ENCODE measurements at regions not wholly inside any gene's neighbourhood (a gene's known extent, or its start where the extent isn't known, plus 50 kb on each side); places are given as distances from the start of the nearest gene placed in this dataset.

DNA sequence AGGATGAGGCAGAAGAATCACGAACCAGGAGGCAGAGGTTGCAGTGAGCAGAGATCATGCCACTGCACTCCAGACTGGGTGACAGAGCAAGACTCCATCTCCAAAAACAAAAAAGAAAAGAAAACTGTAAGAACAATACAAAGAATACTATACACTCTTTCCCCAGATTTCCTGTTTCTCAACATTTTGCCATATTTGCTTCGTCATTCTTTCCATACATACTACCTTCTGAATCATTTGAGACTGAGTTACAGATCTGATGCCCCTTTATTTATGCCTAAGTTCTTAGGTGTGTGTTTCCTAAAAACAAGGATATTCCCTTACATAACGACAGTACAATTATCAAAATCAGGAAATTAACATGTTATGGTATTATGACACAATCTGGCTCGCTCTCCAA is 168.4 kb upstream of the CELF2 start:
- TF ChIP-seq ZC3H10 (CRISPR knock-in tag; IDR thresholded peaks at IDR 0.05) = no peak
- no peak for TF ChIP-seq ISL1 (CRISPR knock-in tag; IDR thresholded peaks at IDR 0.05)
- no peak for TF ChIP-seq CSDC2 (CRISPR knock-in tag; IDR thresholded peaks at IDR 0.05)
- no peak for TF ChIP-seq ZFP3 (CRISPR knock-in tag; IDR thresholded peaks at IDR 0.05)
- TF ChIP-seq, protein P1, sequence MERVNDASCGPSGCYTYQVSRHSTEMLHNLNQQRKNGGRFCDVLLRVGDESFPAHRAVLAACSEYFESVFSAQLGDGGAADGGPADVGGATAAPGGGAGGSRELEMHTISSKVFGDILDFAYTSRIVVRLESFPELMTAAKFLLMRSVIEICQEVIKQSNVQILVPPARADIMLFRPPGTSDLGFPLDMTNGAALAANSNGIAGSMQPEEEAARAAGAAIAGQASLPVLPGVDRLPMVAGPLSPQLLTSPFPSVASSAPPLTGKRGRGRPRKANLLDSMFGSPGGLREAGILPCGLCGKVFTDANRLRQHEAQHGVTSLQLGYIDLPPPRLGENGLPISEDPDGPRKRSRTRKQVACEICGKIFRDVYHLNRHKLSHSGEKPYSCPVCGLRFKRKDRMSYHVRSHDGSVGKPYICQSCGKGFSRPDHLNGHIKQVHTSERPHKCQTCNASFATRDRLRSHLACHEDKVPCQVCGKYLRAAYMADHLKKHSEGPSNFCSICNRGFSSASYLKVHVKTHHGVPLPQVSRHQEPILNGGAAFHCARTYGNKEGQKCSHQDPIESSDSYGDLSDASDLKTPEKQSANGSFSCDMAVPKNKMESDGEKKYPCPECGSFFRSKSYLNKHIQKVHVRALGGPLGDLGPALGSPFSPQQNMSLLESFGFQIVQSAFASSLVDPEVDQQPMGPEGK (CRISPR knock-in tag; IDR thresholded peaks at IDR 0.05; ENCODE audit: borderline replicate concordance) = no peak
- TF ChIP-seq ZNF565 (CRISPR knock-in tag; conservative IDR thresholded peaks at IDR 0.05; ENCODE audit: low read depth) = no peak
- TF ChIP-seq BACH2 (CRISPR knock-in tag; IDR thresholded peaks at IDR 0.05; ENCODE audit: borderline replicate concordance) = no peak
- no peak for TF ChIP-seq TSHZ2 (CRISPR knock-in tag; IDR thresholded peaks at IDR 0.05)
- TF ChIP-seq SNAI2 (CRISPR knock-in tag; IDR thresholded peaks at IDR 0.05) = no peak
- no peak for TF ChIP-seq ZNF70 (CRISPR knock-in tag; IDR thresholded peaks at IDR 0.05)
- TF ChIP-seq CREB5 (CRISPR knock-in tag; IDR thresholded peaks at IDR 0.05; ENCODE audit: low read depth) = no peak
- TF ChIP-seq ESRRG (CRISPR knock-in tag; IDR thresholded peaks at IDR 0.05) = no peak
- TF ChIP-seq GLIS3 (CRISPR knock-in tag; IDR thresholded peaks at IDR 0.05) = no peak
- no peak for TF ChIP-seq TOX (CRISPR knock-in tag; IDR thresholded peaks at IDR 0.05; ENCODE audit: borderline replicate concordance)
- no peak for TF ChIP-seq OSR1 (CRISPR knock-in tag; IDR thresholded peaks at IDR 0.05)
- TF ChIP-seq TCF4 (CRISPR knock-in tag; IDR thresholded peaks at IDR 0.05; ENCODE audit: borderline replicate concordance) = no peak
- no peak for TF ChIP-seq ARNTL (CRISPR knock-in tag; IDR thresholded peaks at IDR 0.05; ENCODE audit: borderline replicate concordance, low read depth)
- TF ChIP-seq PPARA (CRISPR knock-in tag; IDR thresholded peaks at IDR 0.05; ENCODE audit: borderline replicate concordance) = no peak
- TF ChIP-seq RARB (CRISPR knock-in tag; IDR thresholded peaks at IDR 0.05) = no peak
- ATAC-seq = no peak

- no peak for TF ChIP-seq TOX (CRISPR knock-in tag; IDR thresholded peaks at IDR 0.05; ENCODE audit: borderline replicate concordance)
- no peak for TF ChIP-seq OSR1 (CRISPR knock-in tag; IDR thresholded peaks at IDR 0.05)
- no peak for TF ChIP-seq ZNF8 (CRISPR knock-in tag; IDR thresholded peaks at IDR 0.05)
- ATAC-seq = no peak
Observed at GRCh38 chr10:10850214-10850613, 167.5 kb upstream of the CELF2 start.

DNA sequence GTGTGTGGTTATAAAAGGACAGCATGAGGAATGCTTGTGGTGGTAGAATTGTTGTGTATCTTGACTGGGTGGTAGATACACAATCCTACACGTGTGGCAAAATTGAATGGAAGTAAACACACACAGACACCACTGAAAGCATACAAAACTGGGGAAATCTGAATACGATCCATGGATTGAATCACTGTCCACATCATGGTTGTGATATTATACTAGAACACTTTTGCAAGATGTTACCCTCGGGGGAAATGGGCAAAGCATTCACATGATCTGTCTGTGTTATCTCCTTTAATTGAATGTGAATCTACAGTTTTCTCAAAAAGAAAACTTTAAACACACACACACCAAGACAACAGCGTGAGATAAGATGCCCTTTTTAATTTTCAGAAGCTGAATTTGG is 165.2 kb upstream of the CELF2 start:
- ATAC-seq = no peak
- no peak for TF ChIP-seq CREB5 (CRISPR knock-in tag; IDR thresholded peaks at IDR 0.05; ENCODE audit: low read depth)
- TF ChIP-seq CSDC2 (CRISPR knock-in tag; IDR thresholded peaks at IDR 0.05) = no peak
- no peak for TF ChIP-seq BACH2 (CRISPR knock-in tag; IDR thresholded peaks at IDR 0.05; ENCODE audit: borderline replicate concordance)
- no peak for TF ChIP-seq PPARA (CRISPR knock-in tag; IDR thresholded peaks at IDR 0.05; ENCODE audit: borderline replicate concordance)
- TF ChIP-seq ARNTL (CRISPR knock-in tag; IDR thresholded peaks at IDR 0.05; ENCODE audit: borderline replicate concordance, low read depth) = no peak
- TF ChIP-seq SNAI2 (CRISPR knock-in tag; IDR thresholded peaks at IDR 0.05) = no peak
- TF ChIP-seq, protein P1 (CRISPR knock-in tag; IDR thresholded peaks at IDR 0.05; ENCODE audit: borderline replicate concordance) = no peak
- no peak for TF ChIP-seq RARB (CRISPR knock-in tag; IDR thresholded peaks at IDR 0.05)
